Caco-2 (cell line): ENCODE measurements at regions not wholly inside any gene's neighbourhood (a gene's known extent, or its start where the extent isn't known, plus 50 kb on each side); places are given as distances from the start of the nearest gene placed in this dataset.

ENCODE experiments used
- BruUV-seq: library from RNA; stranded (reverse); fragments of 400-500 nt; replicated peaks from 2 replicates; lab custom pipeline; 2021; lab: Mats Ljungman, UMichigan
- CTCF ChIA-PET: fragments of 300-600 bp; sonication (Branson Sonifier 250); formaldehyde crosslinking; loops from one replicate; lab custom pipeline; 2022; ENCODE audit warnings: antibody characterized with exemption; lab: Charles Lee
- POLR2A ChIA-PET: fragments of 300-600 bp; sonication (Branson Sonifier 250); formaldehyde crosslinking; loops from one replicate; lab custom pipeline; 2022; ENCODE audit warnings: antibody characterized with exemption; lab: Charles Lee
- DNase-seq, 2 experiments: peaks; one replicate each; pipeline versions ENCODE4 v3.0.0 to v3.0.0-alpha.2; 2020 to 2022
- H3K27me3 ChIP-seq: replicated peaks from 2 replicates; pipeline ENCODE4 v1.6.0; 2011; ENCODE audit warnings: low read length; ENCODE audit not compliant: control insufficient read depth, insufficient read depth
- H3K36me3 ChIP-seq: 2 replicates; pipeline ENCODE4 v1.5.1; 2011; ENCODE audit warnings: low read length; ENCODE audit not compliant: control insufficient read depth, insufficient read depth
- H3K4me1 ChIP-seq: fragments of 250-450 bp; sonication (Bioruptor Pico); 2 replicates; pipeline ENCODE4 v1.5.1; 2020; ENCODE audit warnings: mild to moderate bottlenecking
- H3K4me3 ChIP-seq: 2 replicates; pipeline ENCODE4 v1.5.1; 2011; ENCODE audit warnings: low read depth, mild to moderate bottlenecking, control low read depth, low read length
- H3K9me3 ChIP-seq: fragments of 250-450 bp; sonication (Bioruptor Pico); 2 replicates; pipeline ENCODE4 v1.5.1; 2020; ENCODE audit warnings: mild to moderate bottlenecking, moderate library complexity
- H3K27ac Mint-ChIP-seq: one replicate; pipeline ENCODE4 v1.8.0; 2022; ENCODE audit warnings: mixed read lengths; ENCODE audit not compliant: unreplicated experiment
- H3K27me3 Mint-ChIP-seq: one replicate; pipeline ENCODE4 v1.8.0; 2022; ENCODE audit warnings: mixed read lengths; ENCODE audit not compliant: insufficient read depth, unreplicated experiment
- H3K36me3 Mint-ChIP-seq: one replicate; pipeline ENCODE4 v1.8.0; 2022; ENCODE audit warnings: mild to moderate bottlenecking, mixed read lengths; ENCODE audit not compliant: insufficient read depth, unreplicated experiment
- H3K4me1 Mint-ChIP-seq: one replicate; pipeline ENCODE4 v1.8.0; 2022; ENCODE audit warnings: low read depth, mixed read lengths; ENCODE audit not compliant: unreplicated experiment
- H3K4me3 Mint-ChIP-seq: one replicate; pipeline ENCODE4 v1.8.0; 2022; ENCODE audit warnings: mild to moderate bottlenecking, moderate library complexity, mixed read lengths; ENCODE audit not compliant: unreplicated experiment
- H3K9me3 Mint-ChIP-seq: one replicate; pipeline ENCODE4 v1.8.0; 2022; ENCODE audit warnings: mixed read lengths; ENCODE audit not compliant: unreplicated experiment
- intact Hi-C: fragments of 100-400 bp; cut with micrococcal nuclease; formaldehyde crosslinking; loops from one replicate; pipeline ENCODE4 v1.10.0; 2022; ENCODE audit not compliant: unreplicated experiment
- TF ChIP-seq, protein P1 (sequence below), 2 experiments: fragments of 200-600 bp in 1 of 2; IDR thresholded peaks; 1 replicate in 1 of 2; 2 replicates in 1 of 2; pipeline versions ENCODE4 v1.5.1 to v1.8.0; 2011 to 2022; ENCODE audit warnings: antibody characterized with exemption in 1 of 2, control low read depth in 1 of 2, inconsistent platforms in 1 of 2, low read depth in 1 of 2, low read length in 1 of 2, mild to moderate bottlenecking in 1 of 2, moderate library complexity in 1 of 2; ENCODE audit not compliant: insufficient read depth in 1 of 2, severe bottlenecking in 1 of 2, unreplicated experiment in 1 of 2

DNA sequence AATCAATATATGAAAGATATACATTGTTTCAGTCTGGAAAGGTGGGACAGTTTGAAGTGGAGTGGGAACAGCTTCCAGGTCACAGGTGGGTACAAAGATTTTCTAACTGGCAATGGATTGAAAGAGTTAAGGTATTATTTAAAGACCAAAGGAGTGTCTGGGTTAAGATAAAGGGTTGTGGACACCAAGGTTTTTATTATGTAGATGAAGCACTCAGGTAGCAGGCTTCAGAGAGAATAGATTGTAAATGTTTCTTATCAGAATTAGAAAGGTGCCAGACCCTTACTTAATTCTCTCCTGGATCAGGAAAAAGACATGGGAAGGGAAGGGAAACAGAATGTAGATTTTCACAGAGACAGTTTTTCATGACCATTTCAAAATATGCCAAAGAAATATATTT, 1174.8 kb downstream of the MAT2B start:
- H3K4me1 ChIP-seq: no peaks in the 10 kb centered on the region
- DNase-seq: no peak
- intact Hi-C loops: no loop called here
- no peaks in the 10 kb centered on the region for H3K4me1 Mint-ChIP-seq
- H3K4me3 Mint-ChIP-seq: no peak overlapping the region
- peaks cover 6% of the 10 kb centered on the region for H3K9me3 Mint-ChIP-seq
- H3K27me3 ChIP-seq: no peaks in the 10 kb centered on the region
- TF ChIP-seq, protein P1, sequence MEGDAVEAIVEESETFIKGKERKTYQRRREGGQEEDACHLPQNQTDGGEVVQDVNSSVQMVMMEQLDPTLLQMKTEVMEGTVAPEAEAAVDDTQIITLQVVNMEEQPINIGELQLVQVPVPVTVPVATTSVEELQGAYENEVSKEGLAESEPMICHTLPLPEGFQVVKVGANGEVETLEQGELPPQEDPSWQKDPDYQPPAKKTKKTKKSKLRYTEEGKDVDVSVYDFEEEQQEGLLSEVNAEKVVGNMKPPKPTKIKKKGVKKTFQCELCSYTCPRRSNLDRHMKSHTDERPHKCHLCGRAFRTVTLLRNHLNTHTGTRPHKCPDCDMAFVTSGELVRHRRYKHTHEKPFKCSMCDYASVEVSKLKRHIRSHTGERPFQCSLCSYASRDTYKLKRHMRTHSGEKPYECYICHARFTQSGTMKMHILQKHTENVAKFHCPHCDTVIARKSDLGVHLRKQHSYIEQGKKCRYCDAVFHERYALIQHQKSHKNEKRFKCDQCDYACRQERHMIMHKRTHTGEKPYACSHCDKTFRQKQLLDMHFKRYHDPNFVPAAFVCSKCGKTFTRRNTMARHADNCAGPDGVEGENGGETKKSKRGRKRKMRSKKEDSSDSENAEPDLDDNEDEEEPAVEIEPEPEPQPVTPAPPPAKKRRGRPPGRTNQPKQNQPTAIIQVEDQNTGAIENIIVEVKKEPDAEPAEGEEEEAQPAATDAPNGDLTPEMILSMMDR (IDR thresholded peaks at IDR 0.05; ENCODE audit: insufficient read depth in 1 of 2, low read depth in 1 of 2, low read length in 1 of 2, severe bottlenecking in 1 of 2, unreplicated experiment in 1 of 2): no peak
- no peaks in the 10 kb centered on the region for H3K9me3 ChIP-seq
- no peaks in the 10 kb centered on the region for H3K36me3 Mint-ChIP-seq
- ChIA-PET POLR2A (no interaction called here), CTCF (no interaction called here)
- H3K27ac Mint-ChIP-seq: no peak overlapping the region
- peaks cover 2% of the 10 kb centered on the region for H3K27me3 Mint-ChIP-seq
- BruUV-seq: no TSS peak
- H3K36me3 ChIP-seq: no peaks in the 10 kb centered on the region
- H3K4me3 ChIP-seq: no peak overlapping the region

DNA sequence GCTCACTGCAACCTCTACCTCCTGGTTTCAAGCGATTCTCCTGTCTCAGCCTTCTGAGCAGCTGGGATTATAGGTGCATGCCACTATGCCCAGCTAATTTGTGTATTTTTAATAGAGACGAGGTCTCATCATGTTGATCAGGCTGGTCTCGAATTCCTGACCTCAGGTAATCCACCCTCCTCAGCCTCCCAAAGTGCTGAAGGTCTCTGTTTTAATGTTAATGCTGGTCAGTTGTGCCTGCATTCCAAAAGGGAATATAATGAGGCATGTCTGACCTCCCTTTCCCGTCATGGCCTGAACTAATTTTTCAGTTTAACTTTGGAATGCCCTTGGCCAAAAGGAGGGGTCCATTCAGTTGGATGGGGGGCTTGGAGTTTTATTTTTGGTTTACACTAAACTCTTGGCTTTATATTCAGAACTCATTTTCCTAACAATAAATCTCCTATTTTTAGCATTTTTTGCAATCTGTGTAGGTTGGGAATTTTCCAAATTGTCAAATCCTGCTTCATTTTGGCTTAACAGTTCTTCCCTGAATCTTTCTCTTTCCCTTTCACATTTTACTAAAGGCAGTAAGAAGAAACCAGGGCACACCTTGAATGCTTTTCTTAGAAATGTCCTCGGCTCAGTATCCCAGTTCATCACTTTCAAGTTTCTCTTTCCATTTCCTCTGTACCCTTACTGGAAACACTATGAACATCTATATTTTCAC, 1175.5 kb downstream of the MAT2B start:
- BruUV-seq: no TSS peak
- Mint-ChIP-seq H3K27ac (no peak overlapping the region), H3K4me1 (no peaks in the 10 kb centered on the region), H3K27me3 (peaks cover 2% of the 10 kb centered on the region), H3K4me3 (no peak overlapping the region), H3K9me3 (peaks cover 6% of the 10 kb centered on the region), H3K36me3 (no peaks in the 10 kb centered on the region)
- H3K9me3 ChIP-seq: no peaks in the 10 kb centered on the region
- TF ChIP-seq, protein P1 (IDR thresholded peaks at IDR 0.05; ENCODE audit: insufficient read depth in 1 of 2, low read depth in 1 of 2, low read length in 1 of 2, severe bottlenecking in 1 of 2, unreplicated experiment in 1 of 2): no peak
- ChIA-PET POLR2A (no interaction called here), CTCF (no interaction called here)
- H3K4me1 ChIP-seq: no peaks in the 10 kb centered on the region
- DNase-seq: no peak
- no peak overlapping the region for H3K4me3 ChIP-seq
- H3K36me3 ChIP-seq: no peaks in the 10 kb centered on the region
- intact Hi-C loops: no loop called here
- H3K27me3 ChIP-seq: no peaks in the 10 kb centered on the region

DNA sequence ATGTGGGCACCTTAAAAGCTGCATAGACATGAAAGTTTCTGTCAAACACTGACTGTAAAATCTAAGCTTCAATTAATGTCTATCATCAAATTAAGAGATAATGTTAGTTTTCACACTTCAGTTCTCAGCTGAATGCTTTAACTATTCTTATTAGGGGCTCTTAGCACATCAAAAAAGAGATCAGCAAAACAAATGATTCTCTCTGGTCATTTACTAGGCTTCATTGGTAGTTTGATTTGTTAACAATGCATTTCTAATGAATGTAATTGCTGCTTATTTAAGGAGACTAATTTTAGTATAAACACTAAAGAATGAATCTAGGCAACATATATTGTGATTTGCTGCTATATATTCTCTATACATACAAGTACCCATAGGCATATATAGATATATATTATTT, 1182.0 kb downstream of the MAT2B start:
- H3K4me1 ChIP-seq: no peaks in the 10 kb centered on the region
- Mint-ChIP-seq H3K27ac (no peak overlapping the region), H3K4me3 (no peak overlapping the region), H3K27me3 (no peaks in the 10 kb centered on the region), H3K4me1 (no peaks in the 10 kb centered on the region), H3K36me3 (no peaks in the 10 kb centered on the region), H3K9me3 (no peaks in the 10 kb centered on the region)
- intact Hi-C loops: no loop called here
- TF ChIP-seq, protein P1 (IDR thresholded peaks at IDR 0.05; ENCODE audit: insufficient read depth in 1 of 2, low read depth in 1 of 2, low read length in 1 of 2, severe bottlenecking in 1 of 2, unreplicated experiment in 1 of 2): no peak
- CTCF ChIA-PET: no interaction called here
- POLR2A ChIA-PET: no interaction called here
- H3K27me3 ChIP-seq: no peaks in the 10 kb centered on the region
- no peaks in the 10 kb centered on the region for H3K36me3 ChIP-seq
- DNase-seq: no peak
- no peaks in the 10 kb centered on the region for H3K9me3 ChIP-seq
- H3K4me3 ChIP-seq: no peak overlapping the region
- BruUV-seq: no TSS peak
